Stromal cell of bone marrow (primary cell): ENCODE measurements at regions not wholly inside any gene's neighbourhood (a gene's known extent, or its start where the extent isn't known, plus 50 kb on each side); places are given as distances from the start of the nearest gene placed in this dataset.
"Not testable (repeated sequence)": the region's sequence is repeated elsewhere in the genome, so short reads cannot be mapped to it uniquely, and the experiment has no call there.

Source experiments
- DNase-seq: peaks from one replicate; pipeline ENCODE4 v3.0.0-alpha.2; 2012; ENCODE audit warnings: low read depth

- no peak for DNase-seq
These were observed 244.3 kb downstream of the GPAT3 start for GRCh38 chr4:83780053-83780733.

- DNase-seq: no peak
These were observed 243.5 kb downstream of the GPAT3 start for GRCh38 chr4:83779103-83780052.

- DNase-seq: no peak
These were observed 236.8 kb downstream of the GPAT3 start for GRCh38 chr4:83772685-83773084.

- DNase-seq: peak; percentile 52
These were observed 235.3 kb downstream of the GPAT3 start for GRCh38 chr4:83771113-83771705.

GRCh38 chr4:83768146-83768545 is 232.2 kb downstream of the GPAT3 start:
- no peak for DNase-seq

- no peak for DNase-seq
These were observed 231.2 kb downstream of the GPAT3 start for GRCh38 chr4:83767067-83767466.

- no peak for DNase-seq
These were observed 223.7 kb downstream of the GPAT3 start for GRCh38 chr4:83759611-83760010.

GRCh38 chr4:83758285-83758684 is 222.4 kb downstream of the GPAT3 start:
- DNase-seq: no peak

GRCh38 chr4:83757121-83757621 is 221.3 kb downstream of the GPAT3 start:
- DNase-seq: peak; percentile 25

- no peak for DNase-seq
These were observed 217.4 kb downstream of the GPAT3 start for GRCh38 chr4:83753260-83753659.

- no peak for DNase-seq
These were observed 215.5 kb downstream of the GPAT3 start for GRCh38 chr4:83751336-83751949.

GRCh38 chr4:83748711-83749110 is 212.8 kb downstream of the GPAT3 start:
- no peak for DNase-seq

GRCh38 chr4:83738895-83739294 is 203.0 kb downstream of the GPAT3 start:
- DNase-seq: no peak

- no peak for DNase-seq
These were observed 198.7 kb downstream of the GPAT3 start for GRCh38 chr4:83734576-83734975.

GRCh38 chr4:83732114-83732635 is 196.3 kb downstream of the GPAT3 start:
- DNase-seq: no peak

- DNase-seq: peak; percentile 40
These were observed 195.7 kb downstream of the GPAT3 start for GRCh38 chr4:83731609-83732008.

GRCh38 chr4:83730958-83731357 is 195.1 kb downstream of the GPAT3 start:
- not testable (repeated sequence) for DNase-seq

- DNase-seq: no peak
These were observed 192.3 kb downstream of the GPAT3 start for GRCh38 chr4:83728191-83728590.

GRCh38 chr4:83725336-83726085 is 189.6 kb downstream of the GPAT3 start:
- DNase-seq: no peak

- DNase-seq: no peak
These were observed 188.8 kb downstream of the GPAT3 start for GRCh38 chr4:83724485-83725335.
